Neuron (in vitro differentiated cells): ENCODE measurements at regions not wholly inside any gene's neighbourhood (a gene's known extent, or its start where the extent isn't known, plus 50 kb on each side); places are given as distances from the start of the nearest gene placed in this dataset.

Experiments
- H2AFZ ChIP-seq: one replicate; pipeline ENCODE4 v1.6.1; 2013; ENCODE audit warnings: low read depth, mild to moderate bottlenecking, inconsistent platforms, low read length, moderate library complexity
- H3K27me3 ChIP-seq: one replicate; pipeline ENCODE4 v1.6.1; 2013; ENCODE audit warnings: low read length; ENCODE audit not compliant: insufficient read depth
- H3K36me3 ChIP-seq: one replicate; pipeline ENCODE4 v1.6.1; 2013; ENCODE audit warnings: low read length; ENCODE audit not compliant: insufficient read depth
- H3K4me1 ChIP-seq: one replicate; pipeline ENCODE4 v1.6.1; 2013; ENCODE audit warnings: low read length; ENCODE audit not compliant: insufficient read depth
- H3K4me3 ChIP-seq: 2 replicates; pipeline ENCODE4 v1.5.1; 2013; ENCODE audit warnings: mild to moderate bottlenecking, low read length, moderate library complexity
- H3K9me3 ChIP-seq: one replicate; pipeline ENCODE4 v1.6.1; 2013; ENCODE audit warnings: low read length

GRCh38 chr5:125699860-125700259 lies 723.3 kb upstream of the GRAMD2B start:
- H3K36me3 ChIP-seq = no peaks in the 10 kb centered on the region
- peaks cover 6% of the 10 kb centered on the region for H3K9me3 ChIP-seq
- no peaks in the 10 kb centered on the region for H3K27me3 ChIP-seq
- H3K4me3 ChIP-seq = no peak overlapping the region
- H3K4me1 ChIP-seq = peaks cover 21% of the 10 kb centered on the region
- H2AFZ ChIP-seq = no peak overlapping the region

- Histone ChIP-seq H2AFZ (peak overlapping the region; percentile 4), H3K4me3 (peak overlapping the region; percentile 19), H3K27me3 (no peaks in the 10 kb centered on the region), H3K9me3 (peaks cover 6% of the 10 kb centered on the region), H3K4me1 (peaks cover 21% of the 10 kb centered on the region), H3K36me3 (no peaks in the 10 kb centered on the region)
Measured at GRCh38 chr5:125700380-125700861, 722.8 kb upstream of the GRAMD2B start.

- Histone ChIP-seq H3K4me3 (no peak overlapping the region), H3K4me1 (peaks cover 16% of the 10 kb centered on the region), H3K36me3 (no peaks in the 10 kb centered on the region), H3K27me3 (no peaks in the 10 kb centered on the region), H3K9me3 (peaks cover 6% of the 10 kb centered on the region), H2AFZ (no peak overlapping the region)
Measured at GRCh38 chr5:125703616-125704015, 719.6 kb upstream of the GRAMD2B start.

- H3K27me3 ChIP-seq = no peaks in the 10 kb centered on the region
- H3K36me3 ChIP-seq = no peaks in the 10 kb centered on the region
- peaks cover 11% of the 10 kb centered on the region for H3K4me1 ChIP-seq
- peaks cover 6% of the 10 kb centered on the region for H3K9me3 ChIP-seq
- no peak overlapping the region for H3K4me3 ChIP-seq
- no peak overlapping the region for H2AFZ ChIP-seq
Measured at GRCh38 chr5:125704888-125705287, 718.3 kb upstream of the GRAMD2B start.

GRCh38 chr5:125708583-125708982 lies 714.6 kb upstream of the GRAMD2B start:
- H3K27me3 ChIP-seq = no peaks in the 10 kb centered on the region

GRCh38 chr5:125710745-125711144 lies 712.5 kb upstream of the GRAMD2B start:
- no peaks in the 10 kb centered on the region for H3K9me3 ChIP-seq
- H2AFZ ChIP-seq = no peak overlapping the region
- no peaks in the 10 kb centered on the region for H3K36me3 ChIP-seq

More at GRCh38 chr5:125708583-125708982, 714.6 kb upstream of the GRAMD2B start:
- Histone ChIP-seq H3K4me1 (peaks cover 8% of the 10 kb centered on the region), H3K36me3 (no peaks in the 10 kb centered on the region), H2AFZ (no peak overlapping the region), H3K9me3 (peaks cover 4% of the 10 kb centered on the region), H3K4me3 (no peak overlapping the region)

GRCh38 chr5:125712397-125712796 lies 710.8 kb upstream of the GRAMD2B start:
- Histone ChIP-seq H3K27me3 (no peaks in the 10 kb centered on the region), H3K4me3 (no peak overlapping the region), H3K4me1 (peaks cover 18% of the 10 kb centered on the region), H3K36me3 (no peaks in the 10 kb centered on the region), H3K9me3 (no peaks in the 10 kb centered on the region), H2AFZ (no peak overlapping the region)

More at GRCh38 chr5:125710745-125711144, 712.5 kb upstream of the GRAMD2B start:
- H3K4me1 ChIP-seq = peaks cover 8% of the 10 kb centered on the region
- H3K27me3 ChIP-seq = no peaks in the 10 kb centered on the region
- H3K4me3 ChIP-seq = no peak overlapping the region

- Histone ChIP-seq H3K4me3 (no peak overlapping the region), H3K4me1 (peaks cover 26% of the 10 kb centered on the region), H3K36me3 (no peaks in the 10 kb centered on the region), H3K9me3 (no peaks in the 10 kb centered on the region), H3K27me3 (no peaks in the 10 kb centered on the region), H2AFZ (no peak overlapping the region)
Measured at GRCh38 chr5:125713109-125713805, 710.0 kb upstream of the GRAMD2B start.

- no peaks in the 10 kb centered on the region for H3K27me3 ChIP-seq
- no peaks in the 10 kb centered on the region for H3K36me3 ChIP-seq
- H3K9me3 ChIP-seq = no peaks in the 10 kb centered on the region
- H2AFZ ChIP-seq = no peak overlapping the region
- H3K4me1 ChIP-seq = peaks cover 44% of the 10 kb centered on the region
- H3K4me3 ChIP-seq = no peak overlapping the region
Measured at GRCh38 chr5:125715216-125715615, 708.0 kb upstream of the GRAMD2B start.

GRCh38 chr5:125717209-125717608 lies 706.0 kb upstream of the GRAMD2B start:
- H3K4me1 ChIP-seq = peaks cover 51% of the 10 kb centered on the region
- no peaks in the 10 kb centered on the region for H3K9me3 ChIP-seq
- H2AFZ ChIP-seq = no peak overlapping the region
- no peak overlapping the region for H3K4me3 ChIP-seq
- H3K36me3 ChIP-seq = no peaks in the 10 kb centered on the region
- no peaks in the 10 kb centered on the region for H3K27me3 ChIP-seq

- H3K36me3 ChIP-seq = no peaks in the 10 kb centered on the region
- H3K27me3 ChIP-seq = no peaks in the 10 kb centered on the region
- H3K4me1 ChIP-seq = peaks cover 43% of the 10 kb centered on the region
- no peaks in the 10 kb centered on the region for H3K9me3 ChIP-seq
- peak overlapping the region; percentile 30 for H2AFZ ChIP-seq
- H3K4me3 ChIP-seq = peak overlapping the region; percentile 12
Measured at GRCh38 chr5:125719681-125720347, 703.4 kb upstream of the GRAMD2B start.

GRCh38 chr5:125720348-125720685 lies 702.9 kb upstream of the GRAMD2B start:
- peaks cover 43% of the 10 kb centered on the region for H3K4me1 ChIP-seq
- no peaks in the 10 kb centered on the region for H3K27me3 ChIP-seq
- no peak overlapping the region for H3K4me3 ChIP-seq
- peak overlapping the region; percentile 30 for H2AFZ ChIP-seq
- no peaks in the 10 kb centered on the region for H3K36me3 ChIP-seq
- no peaks in the 10 kb centered on the region for H3K9me3 ChIP-seq

- H3K27me3 ChIP-seq = no peaks in the 10 kb centered on the region
- H2AFZ ChIP-seq = no peak overlapping the region
- no peaks in the 10 kb centered on the region for H3K9me3 ChIP-seq
- peaks cover 43% of the 10 kb centered on the region for H3K4me1 ChIP-seq
- no peak overlapping the region for H3K4me3 ChIP-seq
- no peaks in the 10 kb centered on the region for H3K36me3 ChIP-seq
Measured at GRCh38 chr5:125720721-125721120, 702.5 kb upstream of the GRAMD2B start.
